ENCODE measurements at regions not wholly inside any gene's neighbourhood (a gene's known extent, or its start where the extent isn't known, plus 50 kb on each side); places are given as distances from the start of the nearest gene placed in this dataset.

- DNase-seq (no peak), ATAC-seq (no peak)
- TF ChIP-seq, protein P1, sequence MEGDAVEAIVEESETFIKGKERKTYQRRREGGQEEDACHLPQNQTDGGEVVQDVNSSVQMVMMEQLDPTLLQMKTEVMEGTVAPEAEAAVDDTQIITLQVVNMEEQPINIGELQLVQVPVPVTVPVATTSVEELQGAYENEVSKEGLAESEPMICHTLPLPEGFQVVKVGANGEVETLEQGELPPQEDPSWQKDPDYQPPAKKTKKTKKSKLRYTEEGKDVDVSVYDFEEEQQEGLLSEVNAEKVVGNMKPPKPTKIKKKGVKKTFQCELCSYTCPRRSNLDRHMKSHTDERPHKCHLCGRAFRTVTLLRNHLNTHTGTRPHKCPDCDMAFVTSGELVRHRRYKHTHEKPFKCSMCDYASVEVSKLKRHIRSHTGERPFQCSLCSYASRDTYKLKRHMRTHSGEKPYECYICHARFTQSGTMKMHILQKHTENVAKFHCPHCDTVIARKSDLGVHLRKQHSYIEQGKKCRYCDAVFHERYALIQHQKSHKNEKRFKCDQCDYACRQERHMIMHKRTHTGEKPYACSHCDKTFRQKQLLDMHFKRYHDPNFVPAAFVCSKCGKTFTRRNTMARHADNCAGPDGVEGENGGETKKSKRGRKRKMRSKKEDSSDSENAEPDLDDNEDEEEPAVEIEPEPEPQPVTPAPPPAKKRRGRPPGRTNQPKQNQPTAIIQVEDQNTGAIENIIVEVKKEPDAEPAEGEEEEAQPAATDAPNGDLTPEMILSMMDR (IDR thresholded peaks at IDR 0.05), result no peak
- Histone ChIP-seq H3K36me3 (no peaks in the 10 kb centered on the region), H3K9me3 (no peaks in the 10 kb centered on the region), H3K27ac (no peak overlapping the region), H3K4me1 (no peaks in the 10 kb centered on the region), H3K4me3 (no peak overlapping the region), H3K27me3 (ENCODE audit: low read depth) (no peaks in the 10 kb centered on the region)
- intact Hi-C loops (cut with DNase I), result no loop called here
These were observed 148.6 kb upstream of the PDE1C start for GRCh38 chr7:32218741-32219288.

DNA sequence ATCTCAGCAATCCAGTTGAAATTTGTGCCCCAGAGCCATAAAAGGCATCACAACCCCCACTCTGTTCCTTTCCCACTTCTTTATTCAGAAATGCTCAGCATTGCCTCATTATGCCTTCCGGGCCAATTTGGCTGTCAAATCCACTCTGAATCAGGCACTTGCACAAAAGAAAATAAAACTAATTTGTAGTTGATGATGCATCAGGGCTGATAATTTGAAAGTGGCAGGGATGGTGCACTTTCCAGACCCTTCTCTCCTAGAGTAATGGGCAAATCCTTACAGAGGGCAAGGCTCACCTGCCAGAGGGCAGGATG is 147.9 kb upstream of the PDE1C start:
- Histone ChIP-seq H3K27me3 (ENCODE audit: low read depth) (no peaks in the 10 kb centered on the region), H3K36me3 (no peaks in the 10 kb centered on the region), H3K27ac (no peak overlapping the region), H3K4me1 (no peaks in the 10 kb centered on the region), H3K9me3 (no peaks in the 10 kb centered on the region), H3K4me3 (no peak overlapping the region)
- ATAC-seq (no peak), DNase-seq (no peak)
- TF ChIP-seq, protein P1 (IDR thresholded peaks at IDR 0.05), result no peak
- intact Hi-C loops (cut with DNase I), result no loop called here

GRCh38 chr7:32217341-32218153 is 147.3 kb upstream of the PDE1C start:
- ATAC-seq (no peak), DNase-seq (no peak)
- no peaks in the 10 kb centered on the region for H3K4me1 ChIP-seq
- H3K36me3 ChIP-seq, result no peaks in the 10 kb centered on the region
- no peak overlapping the region for H3K4me3 ChIP-seq
- no peak overlapping the region for H3K27ac ChIP-seq
- no peaks in the 10 kb centered on the region for H3K27me3 ChIP-seq (ENCODE audit: low read depth)
- H3K9me3 ChIP-seq, result no peaks in the 10 kb centered on the region
- intact Hi-C loops (cut with DNase I), result no loop called here
- TF ChIP-seq, protein P1 (IDR thresholded peaks at IDR 0.05), result no peak

- TF ChIP-seq, protein P1 (IDR thresholded peaks at IDR 0.05), result no peak
- no peak overlapping the region for H3K27ac ChIP-seq
- no peak overlapping the region for H3K4me3 ChIP-seq
- no peak for DNase-seq
- H3K4me1 ChIP-seq, result no peaks in the 10 kb centered on the region
- intact Hi-C loops (cut with DNase I), result no loop called here
- no peak for ATAC-seq
- no peaks in the 10 kb centered on the region for H3K9me3 ChIP-seq
- H3K27me3 ChIP-seq (ENCODE audit: low read depth), result no peaks in the 10 kb centered on the region
- no peaks in the 10 kb centered on the region for H3K36me3 ChIP-seq
These were observed 146.6 kb upstream of the PDE1C start for GRCh38 chr7:32216759-32217158.

- Histone ChIP-seq H3K4me3 (no peak overlapping the region), H3K9me3 (no peaks in the 10 kb centered on the region), H3K36me3 (no peaks in the 10 kb centered on the region), H3K27me3 (ENCODE audit: low read depth) (no peaks in the 10 kb centered on the region), H3K4me1 (no peaks in the 10 kb centered on the region), H3K27ac (no peak overlapping the region)
- ATAC-seq, result no peak
- intact Hi-C loops (cut with DNase I), result no loop called here
- no peak for DNase-seq
- TF ChIP-seq, protein P1 (IDR thresholded peaks at IDR 0.05), result no peak
These were observed 145.5 kb upstream of the PDE1C start for GRCh38 chr7:32215697-32216096.
